Stimulated activated CD8-positive, alpha-beta memory T cell treated with anti-CD3 and anti-CD28 coated beads, Interleukin-2, amount 100 ng/mL, for 48 hours (primary cell): ENCODE measurements at regions not wholly inside any gene's neighbourhood (a gene's known extent, or its start where the extent isn't known, plus 50 kb on each side); places are given as distances from the start of the nearest gene placed in this dataset.

ENCODE experiments used
- DNase-seq, 2 donors: peaks; one replicate each; pipeline ENCODE4 v3.0.0-alpha.2; 2020; ENCODE audit warnings: low read depth in 2 of 2

DNA sequence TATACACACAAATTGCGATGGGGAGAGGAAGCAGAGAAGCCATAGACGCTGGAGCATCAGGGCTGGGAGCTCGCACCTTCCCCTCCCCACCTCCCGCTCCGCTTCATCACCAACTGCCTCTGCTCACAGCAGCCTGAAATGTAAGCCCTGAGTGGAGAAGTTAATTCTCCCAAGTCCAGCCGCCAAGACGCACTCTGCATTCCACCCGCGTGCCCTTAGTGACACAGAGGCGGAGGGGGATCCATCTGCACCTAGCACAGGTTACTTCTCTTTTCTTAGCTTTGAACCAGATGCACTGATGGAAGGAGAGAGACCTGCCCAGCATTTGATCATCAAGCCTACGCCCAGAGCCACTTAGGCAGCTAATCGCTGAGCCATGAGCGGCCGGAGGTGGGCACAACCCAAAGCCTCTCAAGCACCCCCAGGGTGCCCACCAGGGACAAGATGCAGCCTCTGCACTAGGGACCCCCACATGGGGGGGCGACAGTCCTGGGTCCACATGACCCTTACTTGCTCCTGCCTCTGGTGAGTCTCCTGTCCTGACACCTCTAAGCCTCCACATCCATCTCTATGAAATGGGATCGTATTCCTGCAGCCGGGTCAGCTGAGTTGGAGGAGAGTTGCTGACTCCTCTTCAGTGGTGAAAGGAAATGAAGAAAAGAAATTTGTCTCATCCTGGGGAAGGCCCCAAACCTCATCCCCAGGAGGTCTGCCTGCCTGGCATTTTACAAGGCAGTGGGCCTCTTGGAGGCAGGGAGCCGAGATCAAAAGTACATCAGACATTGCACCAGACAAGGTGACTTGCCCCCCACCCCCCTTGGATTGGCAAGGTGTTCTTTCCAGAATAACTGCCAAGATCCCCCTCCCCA, 316.2 kb downstream of the MATN1 start:
- no peak for DNase-seq

DNA sequence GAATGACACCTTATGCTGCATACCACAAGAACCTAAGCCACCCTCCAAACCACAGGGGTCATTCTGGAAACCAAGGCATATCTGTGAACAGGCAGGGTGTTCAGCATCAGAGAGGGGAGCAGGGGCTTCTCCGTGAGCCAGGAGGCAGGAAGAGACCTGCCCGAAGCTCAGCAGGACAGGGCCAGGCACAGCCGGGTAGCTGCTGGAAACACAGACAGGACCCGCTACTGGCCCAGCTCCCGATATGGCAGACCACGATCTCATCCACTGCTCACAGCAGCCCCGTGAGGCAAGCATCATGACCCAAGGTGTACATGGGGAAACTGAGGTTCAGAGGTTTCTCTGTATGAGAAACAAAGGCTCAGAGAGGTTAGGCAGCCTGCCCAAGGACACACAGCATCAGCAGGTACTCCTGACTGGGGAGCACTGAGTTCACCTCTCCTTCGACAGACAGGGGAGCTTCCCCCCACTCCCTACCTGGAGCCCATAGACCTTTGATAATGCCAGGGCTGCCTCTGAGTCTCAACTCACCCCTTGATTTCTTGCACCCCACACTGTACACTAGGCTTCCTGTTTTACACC, 317.7 kb downstream of the MATN1 start:
- DNase-seq: no peak

DNA sequence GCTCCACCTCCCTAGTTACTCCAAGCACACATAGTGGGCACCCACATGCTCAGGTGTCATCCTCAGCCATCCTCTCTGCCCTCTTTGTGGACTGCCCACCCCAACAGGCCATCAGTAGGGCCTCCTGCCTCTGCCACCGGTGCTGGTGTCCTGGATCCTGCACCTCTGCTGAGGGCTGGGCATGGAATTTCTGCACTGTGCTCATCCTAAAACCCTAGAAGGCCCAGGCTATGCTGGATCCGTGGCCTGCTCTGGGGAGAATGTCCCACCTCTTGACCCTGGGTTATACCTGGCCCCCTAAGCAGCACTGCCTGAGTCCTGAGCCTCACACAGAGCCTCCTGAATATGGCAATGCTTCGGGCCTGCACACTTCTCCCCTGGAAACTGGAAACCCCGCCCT, 318.3 kb downstream of the MATN1 start:
- DNase-seq: no peak

DNA sequence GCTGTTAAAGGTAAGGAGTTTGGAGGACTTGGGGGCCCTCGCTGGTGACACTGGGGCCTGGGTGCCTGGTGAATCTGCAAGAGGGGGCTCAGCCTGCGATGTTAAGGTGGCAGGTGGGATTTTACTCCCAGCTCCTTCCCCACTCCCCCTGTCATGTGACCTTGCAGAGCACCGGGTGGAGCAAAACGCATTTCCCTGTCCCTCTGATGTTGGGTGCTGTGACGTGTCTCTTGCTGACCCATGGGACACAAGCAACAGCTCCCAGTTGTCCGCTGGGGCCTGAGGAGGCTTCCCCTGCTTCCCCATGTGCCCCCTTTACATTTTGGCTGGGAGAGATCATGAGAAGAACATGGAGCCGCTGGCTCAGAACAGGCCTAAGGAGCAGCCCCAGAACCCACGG, 319.0 kb downstream of the MATN1 start:
- no peak for DNase-seq

DNA sequence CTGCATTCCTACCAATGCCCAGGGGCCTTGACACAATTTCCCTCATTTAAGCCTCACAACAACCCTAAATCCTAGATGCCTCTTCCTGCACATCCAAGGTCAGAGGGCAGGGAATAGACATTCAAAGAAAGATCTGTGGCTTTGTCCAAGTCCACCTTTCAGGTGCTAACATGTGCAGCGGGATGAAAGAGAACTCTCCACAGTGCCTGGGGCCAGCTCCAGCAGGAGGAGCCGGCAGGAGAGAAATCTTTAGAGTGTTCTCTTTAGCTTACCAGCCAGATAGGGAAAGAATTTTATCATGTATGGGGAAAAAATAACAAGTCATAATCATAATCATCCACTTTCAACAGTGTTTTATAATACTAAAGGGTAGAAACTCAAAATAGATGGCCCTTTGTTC, 319.7 kb downstream of the MATN1 start:
- no peak for DNase-seq

DNA sequence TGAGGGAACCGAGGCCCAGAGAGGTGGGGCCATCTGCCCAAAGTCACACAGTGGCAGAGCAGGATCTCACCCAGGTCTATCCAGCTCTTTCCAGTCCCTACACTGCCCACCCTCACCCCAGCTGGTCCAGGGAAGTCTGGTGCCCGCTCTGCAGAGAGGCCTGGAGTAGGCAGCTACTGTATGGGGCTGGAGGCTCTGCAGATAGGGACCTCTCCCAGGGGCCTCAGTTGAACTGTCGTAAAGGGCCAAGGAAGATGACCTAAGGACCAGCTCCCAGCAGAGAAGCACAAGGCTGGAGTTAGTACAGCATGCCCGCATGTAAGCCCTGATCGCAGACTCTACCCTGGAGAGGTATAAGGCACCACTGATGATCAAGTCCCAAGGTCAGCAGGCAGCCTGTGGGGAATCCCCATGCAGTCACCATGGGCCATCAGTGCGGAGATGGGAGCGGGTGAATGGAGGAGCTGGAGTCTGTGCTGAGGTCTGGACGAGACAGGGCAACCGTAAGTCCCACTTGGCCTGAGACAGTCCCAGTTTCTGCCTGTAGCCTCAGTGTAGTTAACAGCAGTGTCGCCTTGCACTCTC, 320.2 kb downstream of the MATN1 start:
- DNase-seq: no peak

DNA sequence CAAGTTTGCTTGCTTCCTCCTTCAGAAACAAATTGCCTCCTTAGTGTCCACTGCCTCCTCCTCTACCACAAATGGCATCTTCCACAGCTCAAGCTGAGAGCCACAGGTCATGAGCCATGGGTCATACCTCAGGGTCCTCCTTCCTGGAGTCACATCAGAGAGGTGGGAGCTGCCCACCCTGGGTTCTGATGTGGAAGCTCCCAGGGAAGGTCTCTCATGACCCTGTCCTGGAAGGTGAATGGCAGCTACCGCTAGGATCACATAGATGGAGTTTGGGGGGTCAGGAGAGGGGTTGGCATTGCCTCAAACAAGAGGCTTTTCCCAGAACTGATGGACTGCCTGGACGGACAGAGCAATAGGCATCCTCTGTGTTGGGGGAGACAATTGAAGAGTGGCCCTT, 321.4 kb downstream of the MATN1 start:
- DNase-seq: no peak

DNA sequence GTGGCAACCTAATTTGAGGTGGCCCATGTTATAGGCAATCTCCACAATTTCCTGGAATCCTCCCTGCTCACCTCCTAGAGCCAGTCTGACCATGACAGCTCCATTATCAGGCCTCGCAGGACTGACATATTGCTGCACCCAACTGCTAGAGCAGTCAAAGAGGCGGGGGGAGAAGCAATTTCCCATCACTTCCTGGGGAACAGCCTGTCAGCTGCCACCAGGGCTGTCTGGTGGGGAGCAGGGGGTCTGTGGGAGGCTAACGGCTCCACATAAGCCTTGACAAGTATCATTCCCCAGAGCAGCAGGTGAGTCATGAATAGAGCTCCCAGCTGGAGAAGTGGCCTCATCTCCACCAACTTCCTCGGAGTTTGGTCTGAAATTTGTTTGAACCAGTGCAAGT, 322.9 kb downstream of the MATN1 start:
- DNase-seq: no peak

DNA sequence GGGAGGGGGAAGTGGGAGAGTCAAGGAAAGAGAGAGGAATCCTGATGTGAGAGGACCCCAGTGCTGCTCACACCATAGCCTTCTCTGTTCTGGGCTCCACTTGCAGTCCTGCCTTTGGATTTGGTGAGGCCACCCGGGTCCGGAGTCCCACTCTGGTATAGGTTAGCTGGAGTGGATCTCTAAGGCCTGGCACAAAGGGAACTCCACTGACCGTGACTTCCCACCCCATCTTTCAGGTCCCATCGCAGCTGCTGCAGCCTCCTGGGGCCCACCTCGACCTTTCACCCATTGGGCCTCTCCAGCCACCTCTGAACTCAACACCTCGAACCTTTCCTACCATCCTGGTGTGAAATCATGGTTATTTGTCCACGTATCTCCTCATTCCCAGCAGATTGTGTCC, 324.4 kb downstream of the MATN1 start:
- no peak for DNase-seq

DNA sequence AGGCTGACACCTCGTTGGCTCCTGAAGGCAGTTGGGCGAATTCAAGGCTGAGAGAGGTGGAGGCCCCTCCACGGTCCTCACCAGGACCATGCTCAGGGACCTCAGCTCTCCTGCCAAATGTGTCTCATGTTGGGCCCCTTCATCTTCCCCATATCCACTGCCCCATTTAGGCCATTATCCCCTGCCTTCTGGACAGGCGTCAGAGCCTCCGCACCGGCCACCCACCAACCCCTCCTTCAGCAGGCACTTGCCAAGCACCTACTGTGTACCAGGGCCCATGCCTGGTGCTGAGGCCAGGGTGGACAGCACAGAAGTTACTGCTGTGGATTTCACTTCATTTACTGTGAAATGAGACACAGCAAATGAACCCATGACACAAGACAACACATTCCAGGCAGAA, 325.8 kb downstream of the MATN1 start:
- no peak for DNase-seq

DNA sequence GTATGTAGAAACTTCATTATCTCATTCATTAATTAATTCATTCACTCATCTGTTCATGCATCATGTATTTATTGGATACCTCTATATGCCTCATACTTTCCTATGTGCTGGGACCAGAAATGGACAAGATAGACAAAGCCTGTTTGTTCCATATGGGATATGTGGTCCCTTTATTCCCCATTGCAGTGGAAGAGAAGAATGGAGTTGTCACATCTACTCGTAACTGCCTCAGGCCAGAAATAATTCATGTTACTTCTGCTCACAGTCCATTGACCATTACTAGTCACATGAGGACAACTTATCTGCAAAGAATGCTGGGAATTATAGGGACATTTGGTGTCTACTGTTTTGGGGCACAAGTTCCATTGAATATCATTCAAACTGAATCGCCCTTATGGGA, 327.8 kb downstream of the MATN1 start:
- no peak for DNase-seq

DNA sequence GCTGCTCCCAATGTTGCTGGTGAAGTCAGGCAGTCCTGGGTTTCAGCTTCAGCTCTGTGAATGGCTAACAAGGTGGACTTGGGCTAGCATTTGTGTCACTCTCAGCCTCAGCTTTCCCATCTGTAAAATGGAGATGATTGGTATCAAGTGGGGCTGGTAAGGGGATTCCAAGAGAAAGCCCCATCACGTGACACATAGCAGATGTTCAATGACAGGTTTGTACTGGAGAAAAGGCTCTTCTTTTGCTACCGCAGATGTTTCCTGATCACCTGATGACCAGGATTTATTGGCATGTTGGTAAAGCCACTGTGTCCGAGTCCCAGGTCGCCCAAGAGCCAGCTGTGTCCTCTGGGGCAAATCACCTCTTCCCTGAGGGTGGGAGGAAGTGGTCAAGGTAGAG, 335.0 kb downstream of the MATN1 start:
- no peak for DNase-seq

DNA sequence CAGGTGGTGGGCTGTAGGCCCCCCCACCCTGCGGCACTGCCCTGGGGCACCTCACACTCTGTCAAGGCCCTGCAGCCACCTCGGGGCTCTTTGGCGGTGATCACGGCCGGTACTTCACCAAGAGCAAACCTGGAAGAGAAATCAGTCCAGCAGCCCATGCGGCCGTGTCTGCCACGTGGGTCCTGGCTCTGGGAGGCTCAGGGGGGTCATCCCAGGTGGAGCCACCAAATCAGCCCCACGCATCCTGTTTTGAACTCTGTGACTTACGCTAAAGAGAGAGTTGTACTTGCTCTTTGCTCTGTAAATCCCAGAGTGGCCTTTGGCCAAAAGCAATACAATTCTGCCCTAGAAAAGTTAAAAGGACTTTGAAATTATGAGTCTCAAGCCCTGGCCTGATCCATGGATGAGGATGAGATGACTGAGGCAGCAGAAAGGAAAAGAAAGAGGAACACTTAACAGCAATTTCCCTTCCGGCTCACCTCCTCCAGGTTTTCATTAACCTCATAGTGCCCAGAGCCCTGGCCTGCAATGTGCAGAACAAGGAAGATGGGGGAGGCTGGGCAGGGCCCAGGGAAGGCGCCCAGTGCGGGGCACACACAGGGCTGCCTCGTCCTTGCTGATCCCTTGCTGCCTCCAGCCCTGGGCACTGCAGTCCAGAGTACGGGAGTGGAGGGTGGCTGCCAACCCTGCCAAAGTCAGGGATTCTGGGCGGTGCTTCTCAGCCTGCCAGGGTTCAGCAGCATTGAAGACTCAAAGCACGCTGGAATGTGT, 337.0 kb downstream of the MATN1 start:
- no peak for DNase-seq

DNA sequence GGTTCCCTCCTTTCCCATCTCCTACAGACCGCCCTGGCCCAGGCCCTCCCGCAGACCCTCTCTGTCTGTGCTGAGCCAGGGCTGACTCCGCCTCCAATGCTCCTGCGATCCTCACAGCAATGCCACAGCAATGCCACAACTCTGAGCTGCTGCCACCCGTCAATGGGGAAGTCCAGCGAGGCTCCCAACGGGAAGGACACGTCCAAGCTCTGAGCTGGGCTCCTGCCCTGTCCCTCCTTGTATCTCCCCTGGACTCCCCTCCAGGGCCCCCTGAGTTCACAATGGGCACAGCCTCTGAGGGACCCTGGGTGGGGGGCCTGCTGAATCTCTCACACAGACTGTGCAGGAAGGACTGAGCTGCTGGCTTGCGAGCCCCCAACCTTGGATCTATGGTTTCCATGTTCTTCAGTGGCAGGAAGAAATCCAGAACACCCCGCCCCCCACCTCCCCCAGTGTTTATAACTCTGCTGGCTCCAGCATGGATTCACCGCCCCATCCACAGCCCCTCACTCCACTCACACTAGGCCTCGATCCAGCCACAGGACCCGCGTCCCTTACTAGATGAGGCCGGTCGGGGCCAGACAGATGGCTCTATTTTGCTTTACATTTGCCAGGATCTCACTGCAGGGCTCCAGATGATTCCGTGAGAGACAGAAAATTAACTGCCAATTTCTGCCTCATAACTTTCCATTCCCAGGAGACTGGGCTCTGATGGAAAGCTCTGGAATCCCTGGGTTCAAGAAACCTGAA, 338.0 kb downstream of the MATN1 start:
- DNase-seq: no peak

DNA sequence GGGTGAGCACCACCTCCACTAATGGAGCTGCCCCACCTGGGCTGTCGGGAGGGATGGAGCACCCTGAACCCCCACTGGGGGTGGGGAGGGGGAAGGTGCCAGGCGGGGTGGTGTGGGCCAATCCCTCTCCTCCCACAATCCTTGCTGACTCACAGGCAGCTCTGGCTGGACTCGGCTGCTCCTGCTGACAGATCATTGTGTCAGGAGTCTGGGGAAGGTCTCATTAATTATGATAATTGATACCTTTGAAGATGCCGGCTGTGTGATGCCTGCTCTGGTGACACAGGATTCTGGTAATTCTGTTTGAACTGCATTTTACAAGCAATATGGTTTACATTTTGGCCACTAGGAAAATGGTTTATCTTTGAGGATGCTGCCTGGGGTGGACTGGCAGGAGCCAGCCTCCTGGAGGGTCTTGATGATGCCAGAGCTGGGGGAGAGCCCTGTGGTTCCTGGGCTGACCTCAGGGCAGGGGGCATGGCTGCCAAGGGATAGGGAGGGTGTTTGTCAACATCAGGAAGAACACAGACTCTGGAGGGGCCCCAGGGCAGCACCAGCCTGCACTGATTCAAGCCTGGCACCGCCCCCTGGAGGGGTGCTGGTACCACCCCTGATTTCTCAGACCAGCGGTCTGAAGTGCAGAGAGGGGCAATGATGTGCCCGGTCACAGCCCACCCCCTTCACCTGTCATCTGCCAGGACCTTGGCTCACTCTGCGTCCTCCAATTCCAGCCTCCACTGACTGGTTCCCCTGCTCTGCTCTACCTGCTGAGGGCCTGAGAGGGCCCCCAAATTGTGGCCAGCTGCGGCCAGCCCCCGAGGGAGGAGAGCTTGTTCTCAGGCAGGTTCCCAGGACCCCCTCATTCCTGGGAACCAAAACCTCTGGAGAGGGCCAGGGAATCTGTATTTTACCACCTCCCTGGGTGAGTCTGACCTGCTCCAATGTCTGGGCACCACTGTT, 338.8 kb downstream of the MATN1 start:
- DNase-seq: no peak

DNA sequence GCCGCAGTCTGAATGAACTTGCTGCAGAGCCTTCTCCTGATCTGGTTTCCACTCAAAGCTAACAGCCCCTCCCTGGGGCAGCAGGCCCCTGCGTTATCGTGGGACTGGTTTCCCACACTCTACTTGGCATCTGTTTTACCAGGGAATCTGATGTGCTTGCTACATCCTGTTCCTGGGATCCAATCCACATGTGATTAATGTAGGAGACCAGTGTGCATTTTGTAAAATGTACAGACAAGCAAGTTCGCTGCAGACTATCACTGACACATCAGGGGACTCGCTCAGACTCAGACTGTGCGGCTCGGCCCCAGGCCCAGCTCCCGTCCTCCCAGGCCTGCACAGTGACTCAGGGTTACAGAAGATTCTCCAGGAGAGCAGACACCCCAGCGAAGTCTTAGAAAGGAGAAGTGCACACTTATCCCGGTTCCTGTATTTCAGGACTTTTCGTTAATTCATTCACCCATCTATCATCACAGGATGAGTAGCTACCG, 340.1 kb downstream of the MATN1 start:
- no peak for DNase-seq

DNA sequence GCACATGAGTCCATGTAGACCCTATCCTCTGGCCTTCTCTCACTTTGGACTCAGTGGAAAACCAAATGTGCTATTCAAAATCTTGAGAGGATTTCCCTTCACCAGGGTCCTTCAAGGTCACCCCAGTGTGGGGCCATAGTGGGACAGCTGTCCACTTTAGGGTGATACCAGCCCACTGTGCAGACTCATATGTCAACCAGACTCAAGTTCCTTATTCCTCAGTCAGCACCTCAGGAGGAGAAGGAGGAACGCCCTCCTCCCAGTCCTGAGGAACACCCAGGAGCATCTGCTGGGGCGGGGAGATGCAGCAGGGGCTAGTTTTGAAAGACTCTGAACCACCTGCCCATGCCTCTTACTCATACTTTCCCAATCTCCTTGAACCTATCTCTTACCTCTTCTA, 340.9 kb downstream of the MATN1 start:
- DNase-seq: no peak

DNA sequence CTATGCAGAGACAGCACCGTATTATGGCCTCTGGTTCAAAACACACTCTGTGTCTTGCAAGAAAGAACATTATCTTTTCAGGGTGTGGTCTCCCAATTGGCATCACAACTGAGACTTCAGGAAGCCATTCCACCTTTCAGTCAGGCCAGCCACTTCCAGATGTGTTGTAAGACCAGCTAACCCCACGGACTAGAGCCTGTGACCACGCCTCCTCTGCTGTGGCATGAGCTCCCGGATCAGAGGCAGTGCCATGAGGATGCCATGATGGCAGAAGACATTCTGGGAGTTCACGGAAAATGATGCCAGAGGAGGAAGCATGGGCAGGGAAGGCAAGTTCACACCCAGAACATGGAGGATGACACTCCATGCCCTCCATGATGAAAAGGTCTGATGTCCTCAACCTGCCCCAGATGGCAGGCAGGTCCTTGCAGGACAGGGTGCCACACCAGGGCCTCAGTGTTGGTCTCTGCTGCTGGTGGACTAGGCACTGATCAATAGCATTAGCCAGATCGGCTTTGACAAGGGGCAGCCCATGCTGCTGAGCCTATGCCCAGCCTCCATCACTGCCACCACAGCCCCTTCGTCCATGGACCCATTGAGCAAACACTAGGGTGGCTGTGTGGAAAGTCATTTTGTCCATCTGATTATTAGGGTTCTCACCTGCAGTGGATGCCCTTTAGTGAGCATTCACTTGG, 341.6 kb downstream of the MATN1 start:
- DNase-seq: no peak

DNA sequence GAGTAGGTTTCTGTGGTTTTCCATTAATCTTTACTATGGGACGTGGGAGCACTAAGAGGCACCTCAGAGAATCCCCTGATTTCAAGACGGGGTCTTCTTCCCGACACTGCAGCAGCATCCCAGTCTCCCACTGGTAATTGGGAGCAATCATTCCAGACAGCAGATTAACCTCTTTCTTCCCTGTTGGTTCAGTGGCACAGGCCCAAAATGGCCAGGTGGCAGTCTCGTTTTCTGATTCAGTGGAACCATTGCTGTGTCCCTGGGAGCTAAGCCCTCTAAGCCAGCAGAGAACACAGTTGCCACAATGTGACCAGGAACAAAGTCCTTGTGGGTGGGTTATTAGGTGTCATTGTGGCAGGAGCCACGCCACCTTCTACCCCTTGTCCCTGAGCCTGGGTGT, 342.1 kb downstream of the MATN1 start:
- no peak for DNase-seq

DNA sequence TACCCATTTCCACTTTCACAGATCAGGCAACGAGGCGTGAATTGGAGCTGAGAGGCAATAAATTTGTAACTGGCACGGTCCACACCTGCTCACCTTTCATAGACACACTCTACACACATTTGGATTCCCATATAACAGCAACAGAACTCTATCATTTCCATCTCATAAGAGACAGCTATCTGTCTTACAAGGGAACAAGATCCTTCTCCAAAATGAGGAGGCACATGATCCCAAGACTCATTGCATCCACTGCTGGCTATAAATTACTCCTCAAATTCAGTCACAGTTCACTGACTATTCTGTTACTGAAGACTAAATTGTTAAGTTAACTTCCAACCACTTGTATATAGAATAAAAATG, 342.8 kb downstream of the MATN1 start:
- DNase-seq: no peak
